MM.1S (cell line): ENCODE measurements at regions not wholly inside any gene's neighbourhood (a gene's known extent, or its start where the extent isn't known, plus 50 kb on each side); places are given as distances from the start of the nearest gene placed in this dataset.

ENCODE experiments used
- EZH2 ChIP-seq: fragments of 300-600 bp; sonication (generic); optimal IDR thresholded peaks from 2 replicates; pipeline ENCODE3; 2017; ENCODE audit warnings: low read depth, mild to moderate bottlenecking, antibody characterized with exemption, low read length, mixed read lengths
- TF ChIP-seq, protein P1 (sequence below): fragments of 300-600 bp; sonication (generic); IDR thresholded peaks from 2 replicates; pipeline ENCODE4 v1.5.1; 2016; ENCODE audit warnings: antibody characterized with exemption, low read length, mixed read lengths

DNA sequence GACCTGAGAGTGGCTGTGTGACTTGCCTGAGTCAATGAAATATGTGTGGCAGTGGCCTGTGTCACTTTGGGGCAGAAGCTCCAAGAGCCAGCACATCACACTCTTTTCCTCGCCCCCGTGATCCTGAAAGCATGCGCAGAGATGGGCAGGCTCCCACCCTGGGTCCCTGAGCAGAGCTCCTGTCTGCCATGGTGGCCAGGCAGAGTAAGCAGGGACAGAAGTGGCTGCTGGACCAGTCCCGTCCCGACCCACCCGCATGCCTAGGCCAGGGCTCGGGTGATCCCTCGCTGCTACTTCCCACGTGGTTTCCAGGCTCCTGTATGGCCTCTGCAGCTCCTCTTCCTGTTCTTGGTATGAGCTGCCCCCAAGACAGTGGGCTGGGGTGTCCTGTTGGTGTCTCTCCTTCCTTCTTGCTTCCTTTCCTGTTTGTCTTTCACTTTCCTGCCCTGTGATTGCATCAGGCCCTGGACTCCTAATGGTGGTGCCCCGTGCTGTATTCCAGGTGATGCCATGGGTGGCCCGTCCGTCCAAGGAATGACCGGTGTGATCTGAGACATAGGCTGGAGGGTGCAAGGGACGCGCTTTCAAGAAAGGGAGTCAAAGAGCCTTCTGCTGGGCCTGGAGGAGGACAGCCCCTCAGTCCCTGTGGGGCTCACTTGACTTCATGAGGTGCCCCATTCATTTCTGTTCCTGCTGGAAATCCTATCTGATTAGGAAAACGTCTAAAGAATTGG, 71.4 kb upstream of the SHH start:
- TF ChIP-seq, protein P1, sequence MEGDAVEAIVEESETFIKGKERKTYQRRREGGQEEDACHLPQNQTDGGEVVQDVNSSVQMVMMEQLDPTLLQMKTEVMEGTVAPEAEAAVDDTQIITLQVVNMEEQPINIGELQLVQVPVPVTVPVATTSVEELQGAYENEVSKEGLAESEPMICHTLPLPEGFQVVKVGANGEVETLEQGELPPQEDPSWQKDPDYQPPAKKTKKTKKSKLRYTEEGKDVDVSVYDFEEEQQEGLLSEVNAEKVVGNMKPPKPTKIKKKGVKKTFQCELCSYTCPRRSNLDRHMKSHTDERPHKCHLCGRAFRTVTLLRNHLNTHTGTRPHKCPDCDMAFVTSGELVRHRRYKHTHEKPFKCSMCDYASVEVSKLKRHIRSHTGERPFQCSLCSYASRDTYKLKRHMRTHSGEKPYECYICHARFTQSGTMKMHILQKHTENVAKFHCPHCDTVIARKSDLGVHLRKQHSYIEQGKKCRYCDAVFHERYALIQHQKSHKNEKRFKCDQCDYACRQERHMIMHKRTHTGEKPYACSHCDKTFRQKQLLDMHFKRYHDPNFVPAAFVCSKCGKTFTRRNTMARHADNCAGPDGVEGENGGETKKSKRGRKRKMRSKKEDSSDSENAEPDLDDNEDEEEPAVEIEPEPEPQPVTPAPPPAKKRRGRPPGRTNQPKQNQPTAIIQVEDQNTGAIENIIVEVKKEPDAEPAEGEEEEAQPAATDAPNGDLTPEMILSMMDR, result no peak
- TF ChIP-seq EZH2, result no peak
